Activated naive CD8-positive, alpha-beta T cell treated with anti-CD3 and anti-CD28 coated beads, Interleukin-2, amount 50 U/mL, for 24 hours (primary cell): ENCODE measurements at regions not wholly inside any gene's neighbourhood (a gene's known extent, or its start where the extent isn't known, plus 50 kb on each side); places are given as distances from the start of the nearest gene placed in this dataset.

Experiments
- ATAC-seq: fragments of 150-1000 bp; cut with Tn5 transposase; one replicate; pipeline ENCODE4 v1.10.0; 2021
- DNase-seq: peaks from one replicate; pipeline ENCODE4 v3.0.0; 2021
- H3K27ac Mint-ChIP-seq: one replicate; pipeline ENCODE4 v1.8.0; 2021; ENCODE audit warnings: mild to moderate bottlenecking, mixed read lengths
- H3K27me3 Mint-ChIP-seq: one replicate; pipeline ENCODE4 v1.8.0; 2021; ENCODE audit warnings: mixed read lengths
- H3K36me3 Mint-ChIP-seq: one replicate; pipeline ENCODE4 v1.8.0; 2021; ENCODE audit warnings: low read depth, mixed read lengths
- H3K4me1 Mint-ChIP-seq: one replicate; pipeline ENCODE4 v1.8.0; 2021; ENCODE audit warnings: mixed read lengths
- H3K4me3 Mint-ChIP-seq: one replicate; pipeline ENCODE4 v1.8.0; 2021; ENCODE audit warnings: mild to moderate bottlenecking, moderate library complexity, mixed read lengths
- H3K9me3 Mint-ChIP-seq: one replicate; pipeline ENCODE4 v1.8.0; 2021; ENCODE audit warnings: mixed read lengths

GRCh38 chr18:46418663-46419260 is 238.3 kb downstream of the LOXHD1 start:
- ATAC-seq (no peak), DNase-seq (no peak)
- H3K4me3 Mint-ChIP-seq: no peak overlapping the region
- H3K36me3 Mint-ChIP-seq: no peaks in the 10 kb centered on the region
- no peaks in the 10 kb centered on the region for H3K9me3 Mint-ChIP-seq
- H3K27ac Mint-ChIP-seq: no peak overlapping the region
- H3K27me3 Mint-ChIP-seq: no peaks in the 10 kb centered on the region
- H3K4me1 Mint-ChIP-seq: peaks cover 16% of the 10 kb centered on the region

- H3K27me3 Mint-ChIP-seq: no peaks in the 10 kb centered on the region
- H3K4me1 Mint-ChIP-seq: peaks cover 16% of the 10 kb centered on the region
- H3K4me3 Mint-ChIP-seq: no peak overlapping the region
- DNase-seq (no peak), ATAC-seq (no peak)
- H3K27ac Mint-ChIP-seq: no peak overlapping the region
- no peaks in the 10 kb centered on the region for H3K36me3 Mint-ChIP-seq
- H3K9me3 Mint-ChIP-seq: no peaks in the 10 kb centered on the region
Measured at GRCh38 chr18:46419391-46420141, 237.5 kb downstream of the LOXHD1 start.

- no peak for DNase-seq
- Mint-ChIP-seq H3K9me3 (no peaks in the 10 kb centered on the region), H3K27me3 (no peaks in the 10 kb centered on the region), H3K36me3 (no peaks in the 10 kb centered on the region), H3K27ac (no peak overlapping the region), H3K4me3 (no peak overlapping the region), H3K4me1 (peaks cover 16% of the 10 kb centered on the region)
- no peak for ATAC-seq
Measured at GRCh38 chr18:46421973-46422551, 235.0 kb downstream of the LOXHD1 start.

GRCh38 chr18:46422552-46423055 is 234.4 kb downstream of the LOXHD1 start:
- no peaks in the 10 kb centered on the region for H3K9me3 Mint-ChIP-seq
- H3K36me3 Mint-ChIP-seq: no peaks in the 10 kb centered on the region
- no peaks in the 10 kb centered on the region for H3K27me3 Mint-ChIP-seq
- no peak overlapping the region for H3K27ac Mint-ChIP-seq
- no peak for ATAC-seq
- H3K4me3 Mint-ChIP-seq: no peak overlapping the region
- H3K4me1 Mint-ChIP-seq: peaks cover 16% of the 10 kb centered on the region
- DNase-seq: no peak

- Mint-ChIP-seq H3K4me3 (no peak overlapping the region), H3K36me3 (no peaks in the 10 kb centered on the region), H3K27ac (no peak overlapping the region), H3K9me3 (no peaks in the 10 kb centered on the region), H3K27me3 (no peaks in the 10 kb centered on the region), H3K4me1 (peaks cover 15% of the 10 kb centered on the region)
- no peak for ATAC-seq
- DNase-seq: no peak
Measured at GRCh38 chr18:46423226-46423805, 233.7 kb downstream of the LOXHD1 start.

- H3K36me3 Mint-ChIP-seq: no peaks in the 10 kb centered on the region
- DNase-seq (no peak), ATAC-seq (no peak)
- no peak overlapping the region for H3K4me3 Mint-ChIP-seq
- no peak overlapping the region for H3K27ac Mint-ChIP-seq
- H3K9me3 Mint-ChIP-seq: no peaks in the 10 kb centered on the region
- H3K4me1 Mint-ChIP-seq: peaks cover 2% of the 10 kb centered on the region
- no peaks in the 10 kb centered on the region for H3K27me3 Mint-ChIP-seq
Measured at GRCh38 chr18:46424898-46425297, 232.1 kb downstream of the LOXHD1 start.

- Mint-ChIP-seq H3K4me3 (no peak overlapping the region), H3K4me1 (peaks cover 2% of the 10 kb centered on the region), H3K27me3 (peaks cover 1% of the 10 kb centered on the region), H3K27ac (no peak overlapping the region), H3K9me3 (no peaks in the 10 kb centered on the region), H3K36me3 (no peaks in the 10 kb centered on the region)
- ATAC-seq: no peak
- DNase-seq: no peak
Measured at GRCh38 chr18:46425511-46425910, 231.5 kb downstream of the LOXHD1 start.

- no peak overlapping the region for H3K4me3 Mint-ChIP-seq
- peaks cover 3% of the 10 kb centered on the region for H3K27me3 Mint-ChIP-seq
- DNase-seq (no peak), ATAC-seq (no peak)
- no peak overlapping the region for H3K27ac Mint-ChIP-seq
- H3K9me3 Mint-ChIP-seq: no peaks in the 10 kb centered on the region
- peaks cover 2% of the 10 kb centered on the region for H3K4me1 Mint-ChIP-seq
- no peaks in the 10 kb centered on the region for H3K36me3 Mint-ChIP-seq
Measured at GRCh38 chr18:46426021-46426678, 230.9 kb downstream of the LOXHD1 start.

- Mint-ChIP-seq H3K9me3 (no peaks in the 10 kb centered on the region), H3K4me3 (no peak overlapping the region), H3K4me1 (peaks cover 2% of the 10 kb centered on the region), H3K27ac (no peak overlapping the region), H3K36me3 (no peaks in the 10 kb centered on the region), H3K27me3 (peaks cover 3% of the 10 kb centered on the region)
- DNase-seq: no peak
- ATAC-seq: no peak
Measured at GRCh38 chr18:46426679-46427047, 230.4 kb downstream of the LOXHD1 start.
